ENCODE measurements at regions not wholly inside any gene's neighbourhood (a gene's known extent, or its start where the extent isn't known, plus 50 kb on each side); places are given as distances from the start of the nearest gene placed in this dataset.

- no peak for TF ChIP-seq CTCF (IDR thresholded peaks at IDR 0.05)
- no peak for TF ChIP-seq EZH2 (IDR thresholded peaks at IDR 0.05; ENCODE audit: borderline replicate concordance, insufficient read depth, low read depth, low read length, poor library complexity, severe bottlenecking)
These were observed 53.2 kb upstream of the NELL2 start for GRCh38 chr12:44929236-44929885.

Data from B cell (primary cell).